ENCODE measurements at regions not wholly inside any gene's neighbourhood (a gene's known extent, or its start where the extent isn't known, plus 50 kb on each side); places are given as distances from the start of the nearest gene placed in this dataset.

GRCh38 chr20:40168981-40169620 is 519.9 kb downstream of the MAFB start:
- no peak for DNase-seq (ENCODE audit: low read depth in 3 of 3)

- DNase-seq (ENCODE audit: low read depth in 3 of 3) = no peak
Measured at GRCh38 chr20:40161391-40161790, 527.6 kb downstream of the MAFB start.

GRCh38 chr20:40160097-40160550 is 528.9 kb downstream of the MAFB start:
- peak in 1 of 3 donors; percentile 0 for DNase-seq (ENCODE audit: low read depth in 3 of 3)

- no peak for DNase-seq (ENCODE audit: low read depth in 3 of 3)
Measured at GRCh38 chr20:40159276-40159675, 529.8 kb downstream of the MAFB start.

- DNase-seq (ENCODE audit: low read depth in 3 of 3) = no peak
Measured at GRCh38 chr20:40156600-40157317, 532.3 kb downstream of the MAFB start.

- DNase-seq (ENCODE audit: low read depth in 3 of 3) = no peak
Measured at GRCh38 chr20:40154514-40154913, 534.5 kb downstream of the MAFB start.

- no peak for DNase-seq (ENCODE audit: low read depth in 3 of 3)
Measured at GRCh38 chr20:40148886-40149285, 540.1 kb downstream of the MAFB start.

GRCh38 chr20:40146071-40146470 is 543.0 kb downstream of the MAFB start:
- no peak for DNase-seq (ENCODE audit: low read depth in 3 of 3)

- no peak for DNase-seq (ENCODE audit: low read depth in 3 of 3)
Measured at GRCh38 chr20:40144581-40144980, 544.5 kb downstream of the MAFB start.

- no peak for DNase-seq (ENCODE audit: low read depth in 3 of 3)
Measured at GRCh38 chr20:40134176-40134575, 554.9 kb downstream of the MAFB start.

- DNase-seq (ENCODE audit: low read depth in 3 of 3) = no peak
Measured at GRCh38 chr20:40120827-40121226, 568.2 kb downstream of the MAFB start.

GRCh38 chr20:40111282-40111681 is 577.8 kb downstream of the MAFB start:
- no peak for DNase-seq (ENCODE audit: low read depth in 3 of 3)

- DNase-seq (ENCODE audit: low read depth in 3 of 3) = no peak
Measured at GRCh38 chr20:40110311-40110831, 578.7 kb downstream of the MAFB start.

- DNase-seq (ENCODE audit: low read depth in 3 of 3) = no peak
Measured at GRCh38 chr20:40109136-40109535, 579.9 kb downstream of the MAFB start.

- no peak for DNase-seq (ENCODE audit: low read depth in 3 of 3)
Measured at GRCh38 chr20:40108321-40108720, 580.7 kb downstream of the MAFB start.

GRCh38 chr20:40104959-40105358 is 584.1 kb downstream of the MAFB start:
- no peak for DNase-seq (ENCODE audit: low read depth in 3 of 3)

- DNase-seq (ENCODE audit: low read depth in 3 of 3) = no peak
Measured at GRCh38 chr20:40103420-40103819, 585.6 kb downstream of the MAFB start.

- DNase-seq (ENCODE audit: low read depth in 3 of 3) = no peak
Measured at GRCh38 chr20:40101560-40101959, 587.5 kb downstream of the MAFB start.

GRCh38 chr20:40100261-40100660 is 588.8 kb downstream of the MAFB start:
- DNase-seq (ENCODE audit: low read depth in 3 of 3) = no peak

- DNase-seq (ENCODE audit: low read depth in 3 of 3) = no peak
Measured at GRCh38 chr20:40090236-40090635, 598.8 kb downstream of the MAFB start.

- DNase-seq (ENCODE audit: low read depth in 3 of 3) = no peak
Measured at GRCh38 chr20:40087496-40087895, 601.5 kb downstream of the MAFB start.

GRCh38 chr20:40085513-40085912 is 603.5 kb downstream of the MAFB start:
- DNase-seq (ENCODE audit: low read depth in 3 of 3) = no peak

- DNase-seq (ENCODE audit: low read depth in 3 of 3) = no peak
Measured at GRCh38 chr20:40082436-40082835, 606.6 kb downstream of the MAFB start.
